RWPE2 (cell line): ENCODE measurements at regions not wholly inside any gene's neighbourhood (a gene's known extent, or its start where the extent isn't known, plus 50 kb on each side); places are given as distances from the start of the nearest gene placed in this dataset.

Source experiments
- ATAC-seq: fragments of 200-7000 bp; cut with Tn5 transposase; 3 replicates; pipeline ENCODE4 v1.9.1; 2021; ENCODE audit warnings: low read depth
- DNase-seq: peaks from one replicate; pipeline ENCODE4 v3.0.0-alpha.2; 2020; ENCODE audit warnings: low spot score
- H3K27ac ChIP-seq: fragments of 450-650 bp; 2 replicates; pipeline ENCODE4 v1.5.1; 2017; ENCODE audit warnings: mild to moderate bottlenecking; ENCODE audit not compliant: poor library complexity, severe bottlenecking
- H3K27me3 ChIP-seq: fragments of 250-450 bp; sonication (Bioruptor Pico); 2 replicates; pipeline ENCODE4 v1.5.1; 2021; ENCODE audit warnings: mild to moderate bottlenecking, moderate library complexity; ENCODE audit not compliant: insufficient read depth, poor library complexity, severe bottlenecking
- H3K36me3 ChIP-seq: fragments of 250-450 bp; sonication (Bioruptor Pico); 2 replicates; pipeline ENCODE4 v1.5.1; 2020; ENCODE audit warnings: low read depth, mild to moderate bottlenecking, moderate library complexity
- H3K4me1 ChIP-seq: fragments of 250-450 bp; sonication (Bioruptor Pico); 2 replicates; pipeline ENCODE4 v1.5.1; 2021; ENCODE audit warnings: mild to moderate bottlenecking, moderate library complexity; ENCODE audit not compliant: insufficient read depth, poor library complexity, severe bottlenecking
- H3K4me3 ChIP-seq: fragments of 250-450 bp; sonication (Bioruptor Pico); 2 replicates; pipeline ENCODE4 v1.5.1; 2021; ENCODE audit warnings: mild to moderate bottlenecking, moderate library complexity; ENCODE audit not compliant: severe bottlenecking
- H3K9me3 ChIP-seq: fragments of 250-450 bp; sonication (Bioruptor Pico); 2 replicates; pipeline ENCODE4 v1.5.1; 2021; ENCODE audit warnings: mild to moderate bottlenecking, moderate library complexity; ENCODE audit not compliant: severe bottlenecking
- TF ChIP-seq, protein P1 (sequence below): fragments of 450-650 bp; IDR thresholded peaks from one replicate; pipeline ENCODE4 v1.5.1; 2017; ENCODE audit warnings: mild to moderate bottlenecking, moderate library complexity; ENCODE audit not compliant: poor library complexity, severe bottlenecking

GRCh38 chr16:79788949-79789348 lies 188.4 kb upstream of the MAF start:
- DNase-seq (no peak), ATAC-seq (no peak)
- H3K36me3 ChIP-seq, result no peaks in the 10 kb centered on the region
- H3K4me3 ChIP-seq, result no peak overlapping the region
- TF ChIP-seq, protein P1, sequence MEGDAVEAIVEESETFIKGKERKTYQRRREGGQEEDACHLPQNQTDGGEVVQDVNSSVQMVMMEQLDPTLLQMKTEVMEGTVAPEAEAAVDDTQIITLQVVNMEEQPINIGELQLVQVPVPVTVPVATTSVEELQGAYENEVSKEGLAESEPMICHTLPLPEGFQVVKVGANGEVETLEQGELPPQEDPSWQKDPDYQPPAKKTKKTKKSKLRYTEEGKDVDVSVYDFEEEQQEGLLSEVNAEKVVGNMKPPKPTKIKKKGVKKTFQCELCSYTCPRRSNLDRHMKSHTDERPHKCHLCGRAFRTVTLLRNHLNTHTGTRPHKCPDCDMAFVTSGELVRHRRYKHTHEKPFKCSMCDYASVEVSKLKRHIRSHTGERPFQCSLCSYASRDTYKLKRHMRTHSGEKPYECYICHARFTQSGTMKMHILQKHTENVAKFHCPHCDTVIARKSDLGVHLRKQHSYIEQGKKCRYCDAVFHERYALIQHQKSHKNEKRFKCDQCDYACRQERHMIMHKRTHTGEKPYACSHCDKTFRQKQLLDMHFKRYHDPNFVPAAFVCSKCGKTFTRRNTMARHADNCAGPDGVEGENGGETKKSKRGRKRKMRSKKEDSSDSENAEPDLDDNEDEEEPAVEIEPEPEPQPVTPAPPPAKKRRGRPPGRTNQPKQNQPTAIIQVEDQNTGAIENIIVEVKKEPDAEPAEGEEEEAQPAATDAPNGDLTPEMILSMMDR, result no peak
- no peaks in the 10 kb centered on the region for H3K9me3 ChIP-seq
- H3K27me3 ChIP-seq, result no peaks in the 10 kb centered on the region
- H3K27ac ChIP-seq, result no peak overlapping the region
- no peaks in the 10 kb centered on the region for H3K4me1 ChIP-seq

DNA sequence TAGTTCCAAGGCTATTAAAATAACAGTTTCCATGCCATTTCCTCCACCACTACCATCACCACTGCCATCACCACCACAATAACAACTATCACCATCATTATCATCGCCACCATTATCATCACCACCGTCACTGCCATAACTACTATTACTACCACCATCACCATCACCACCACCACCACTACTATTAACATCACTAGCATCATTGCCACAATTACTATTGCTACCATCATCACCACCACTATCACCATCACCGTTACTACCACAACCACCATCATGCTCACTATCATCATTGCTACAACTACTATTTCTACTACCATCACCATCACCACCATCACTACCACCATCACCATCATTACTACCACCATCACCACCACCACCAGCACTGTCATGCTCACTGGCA lies 185.9 kb upstream of the MAF start:
- Histone ChIP-seq H3K9me3 (no peaks in the 10 kb centered on the region), H3K4me3 (no peak overlapping the region), H3K27ac (no peak overlapping the region), H3K27me3 (no peaks in the 10 kb centered on the region), H3K4me1 (no peaks in the 10 kb centered on the region), H3K36me3 (no peaks in the 10 kb centered on the region)
- TF ChIP-seq, protein P1, result no peak
- DNase-seq, result no peak
- no peak for ATAC-seq

- Histone ChIP-seq H3K4me1 (no peaks in the 10 kb centered on the region), H3K27ac (no peak overlapping the region), H3K9me3 (no peaks in the 10 kb centered on the region), H3K4me3 (no peak overlapping the region), H3K36me3 (no peaks in the 10 kb centered on the region), H3K27me3 (no peaks in the 10 kb centered on the region)
- TF ChIP-seq, protein P1, result no peak
- no peak for ATAC-seq
- DNase-seq, result no peak
Measured at GRCh38 chr16:79784007-79784406, 183.5 kb upstream of the MAF start.

DNA sequence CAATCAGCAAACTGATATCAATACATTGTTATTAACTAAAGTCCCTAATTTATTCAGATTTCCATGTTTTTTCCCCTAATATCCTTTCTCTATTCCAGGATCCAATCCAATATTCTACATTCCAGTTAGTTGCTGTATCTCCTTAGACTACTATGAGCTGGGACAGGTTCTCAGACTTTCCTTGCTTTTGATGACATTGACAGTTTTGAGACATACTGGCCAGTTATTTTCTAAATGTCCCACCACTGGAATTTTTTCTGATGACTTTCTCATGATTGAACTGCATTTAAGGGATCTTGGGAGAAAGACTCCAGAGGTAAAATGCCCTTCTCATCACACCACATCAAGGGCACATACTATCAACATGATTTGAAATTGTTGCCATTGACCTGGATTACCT lies 177.1 kb upstream of the MAF start:
- no peaks in the 10 kb centered on the region for H3K27me3 ChIP-seq
- no peaks in the 10 kb centered on the region for H3K36me3 ChIP-seq
- H3K27ac ChIP-seq, result no peak overlapping the region
- peaks cover 9% of the 10 kb centered on the region for H3K4me1 ChIP-seq
- TF ChIP-seq, protein P1, result no peak
- no peak for ATAC-seq
- no peak for DNase-seq
- H3K4me3 ChIP-seq, result no peak overlapping the region
- no peaks in the 10 kb centered on the region for H3K9me3 ChIP-seq

- Histone ChIP-seq H3K4me3 (no peak overlapping the region), H3K27ac (no peak overlapping the region), H3K4me1 (peaks cover 9% of the 10 kb centered on the region), H3K9me3 (no peaks in the 10 kb centered on the region), H3K36me3 (no peaks in the 10 kb centered on the region), H3K27me3 (no peaks in the 10 kb centered on the region)
- ATAC-seq, result no peak
- TF ChIP-seq, protein P1, result no peak
- no peak for DNase-seq
Measured at GRCh38 chr16:79776243-79776847, 175.8 kb upstream of the MAF start.
